IMR-90 (cell line): ENCODE measurements at regions not wholly inside any gene's neighbourhood (a gene's known extent, or its start where the extent isn't known, plus 50 kb on each side); places are given as distances from the start of the nearest gene placed in this dataset.

Experiments
- ATAC-seq: fragments of 200-7000 bp; cut with Tn5 transposase; 2 replicates; pipeline ENCODE4 v1.9.1; 2020; ENCODE audit warnings: low read depth, mild to moderate bottlenecking, moderate library complexity
- BruUV-seq: library from RNA; stranded (reverse); fragments of 400-500 nt; replicated peaks from 2 replicates; lab custom pipeline; 2021; lab: Mats Ljungman, UMichigan
- CTCF ChIA-PET: fragments of 300-600 bp; formaldehyde crosslinking; extraction: SDS; loops from one replicate; lab custom pipeline; 2021; ENCODE audit warnings: antibody characterized with exemption; lab: Yijun Ruan, JAX
- POLR2A ChIA-PET: fragments of 300-600 bp; sonication (Branson Sonifier 250); formaldehyde crosslinking; loops from one replicate; lab custom pipeline; 2022; ENCODE audit warnings: antibody characterized with exemption; ENCODE audit not compliant: unreplicated experiment; lab: Charles Lee
- DNase-seq: peaks from one replicate; pipeline ENCODE4 v3.0.0; 2013
- H2AFZ ChIP-seq: replicated peaks from 2 replicates; pipeline ENCODE3; 2013; ENCODE audit warnings: low read length, mild to moderate bottlenecking; ENCODE audit not compliant: poor library complexity
- H2AK5ac ChIP-seq: 2 replicates; pipeline ENCODE4 v1.6.1; 2013; ENCODE audit warnings: low read depth, low read length, inconsistent platforms
- H2AK9ac ChIP-seq: replicated peaks from 2 replicates; pipeline ENCODE3; 2013; ENCODE audit warnings: mild to moderate bottlenecking, low read depth, low read length, moderate library complexity; ENCODE audit not compliant: poor library complexity
- H2BK120ac ChIP-seq: 2 replicates; pipeline ENCODE4 v1.6.1; 2013; ENCODE audit warnings: low read depth, low read length, inconsistent platforms
- H2BK15ac ChIP-seq: 3 replicates; pipeline ENCODE4 v1.6.1; 2013; ENCODE audit warnings: low read depth, low read length, inconsistent platforms
- H2BK20ac ChIP-seq: 2 replicates; pipeline ENCODE4 v1.6.1; 2013; ENCODE audit warnings: low read depth, mild to moderate bottlenecking, inconsistent platforms, low read length, moderate library complexity
- H2BK5ac ChIP-seq: 2 replicates; pipeline ENCODE4 v1.6.1; 2013; ENCODE audit warnings: mild to moderate bottlenecking, low read depth, low read length, inconsistent platforms; ENCODE audit not compliant: poor library complexity, severe bottlenecking
- H3K14ac ChIP-seq: replicated peaks from 2 replicates; pipeline ENCODE4 v1.6.1; 2013; ENCODE audit warnings: low read depth, low read length, inconsistent platforms
- H3K18ac ChIP-seq: 2 replicates; pipeline ENCODE4 v1.6.1; 2013; ENCODE audit warnings: low read depth, low read length, control low read depth
- H3K23ac ChIP-seq: 2 replicates; pipeline ENCODE4 v1.6.1; 2013; ENCODE audit warnings: low read depth, low read length, inconsistent platforms
- H3K27ac ChIP-seq: 2 replicates; pipeline ENCODE4 v1.5.1; 2013; ENCODE audit warnings: mild to moderate bottlenecking, control low read depth, low read length; ENCODE audit not compliant: insufficient read depth
- H3K27me3 ChIP-seq: 2 replicates; pipeline ENCODE4 v1.6.1; 2013; ENCODE audit warnings: low read length; ENCODE audit not compliant: control insufficient read depth, insufficient read depth
- H3K36me3 ChIP-seq: 2 replicates; pipeline ENCODE4 v1.6.1; 2013; ENCODE audit warnings: low read length, mixed read lengths; ENCODE audit not compliant: control insufficient read depth, insufficient read depth
- H3K4ac ChIP-seq: 2 replicates; pipeline ENCODE4 v1.6.1; 2013; ENCODE audit warnings: low read depth, low read length, inconsistent platforms
- H3K4me1 ChIP-seq: 2 replicates; pipeline ENCODE4 v1.6.1; 2013; ENCODE audit warnings: low read length, mixed read lengths; ENCODE audit not compliant: control insufficient read depth, insufficient read depth
- H3K4me2 ChIP-seq: 2 replicates; pipeline ENCODE4 v1.6.1; 2013; ENCODE audit warnings: low read depth, mild to moderate bottlenecking, control low read depth, low read length, moderate library complexity
- H3K4me3 ChIP-seq: 2 replicates; pipeline ENCODE4 v1.5.1; 2013; ENCODE audit warnings: low read depth, mild to moderate bottlenecking, control low read depth, low read length, moderate library complexity; ENCODE audit not compliant: insufficient read depth
- H3K56ac ChIP-seq: 2 replicates; pipeline ENCODE4 v1.6.1; 2013; ENCODE audit warnings: low read length, inconsistent platforms; ENCODE audit not compliant: insufficient read depth; ENCODE audit errors: extremely low read depth
- H3K79me1 ChIP-seq, 2 experiments: 2 replicates each; pipeline ENCODE4 v1.6.1; 2013; ENCODE audit warnings: low read length in 2 of 2, inconsistent platforms in 1 of 2, low read depth in 1 of 2
- H3K9ac ChIP-seq: 2 replicates; pipeline ENCODE4 v1.6.1; 2013; ENCODE audit warnings: low read depth, low read length, control low read depth
- H3K9me1 ChIP-seq: 2 replicates; pipeline ENCODE4 v1.6.1; 2013; ENCODE audit warnings: low read length, inconsistent platforms; ENCODE audit not compliant: insufficient read depth
- H3K9me3 ChIP-seq: 2 replicates; pipeline ENCODE4 v1.6.1; 2013; ENCODE audit warnings: low read length; ENCODE audit not compliant: control insufficient read depth, insufficient read depth
- H4K20me1 ChIP-seq: 2 replicates; pipeline ENCODE4 v1.6.1; 2013; ENCODE audit warnings: low read length, inconsistent platforms; ENCODE audit not compliant: insufficient read depth
- H4K5ac ChIP-seq: 2 replicates; pipeline ENCODE4 v1.6.1; 2013; ENCODE audit warnings: mild to moderate bottlenecking, low read depth, low read length, control low read depth
- H4K8ac ChIP-seq, 2 experiments: 2 replicates each; pipeline ENCODE4 v1.6.1; 2013; ENCODE audit warnings: low read depth in 2 of 2, low read length in 2 of 2, control low read depth in 1 of 2, inconsistent platforms in 1 of 2
- H4K91ac ChIP-seq: 2 replicates; pipeline ENCODE4 v1.6.1; 2013; ENCODE audit warnings: low read depth, low read length, inconsistent platforms; ENCODE audit not compliant: insufficient read depth
- FOS ChIP-seq: fragments of 150-350 bp; IDR thresholded peaks from 2 replicates; pipeline ENCODE4 v1.6.1; 2016; ENCODE audit warnings: low read depth, low read length
- RAD21 ChIP-seq: IDR thresholded peaks from 2 replicates; pipeline ENCODE4 v1.6.1; 2012; ENCODE audit warnings: low read length, improper control_type of control experiment
- RCOR1 ChIP-seq: IDR thresholded peaks from 2 replicates; pipeline ENCODE4 v1.6.1; 2012; ENCODE audit warnings: mild to moderate bottlenecking, low read length, improper control_type of control experiment; ENCODE audit not compliant: insufficient replicate concordance
- RFX5 ChIP-seq: IDR thresholded peaks from 2 replicates; pipeline ENCODE4 v1.8.0; 2012; ENCODE audit warnings: low read depth, mild to moderate bottlenecking, low read length, moderate library complexity
- dilution Hi-C: fragments of 300-500 bp; cut with HindIII; formaldehyde crosslinking; loops from one replicate; pipeline ENCODE4 v1.14.3; 2018; ENCODE audit warnings: low sequenced_read_pairs; ENCODE audit not compliant: unreplicated experiment
- in situ Hi-C: fragments of 300-500 bp; cut with MboI; formaldehyde crosslinking; loops from 3 replicates; pipeline ENCODE4 v1.14.3; 2019; ENCODE audit warnings: low sequenced_read_pairs, inconsistent platforms, mixed read lengths
- intact Hi-C: fragments of 100-400 bp; cut with micrococcal nuclease; formaldehyde crosslinking; loops from 2 replicates; pipeline ENCODE4 v1.10.0; 2022

DNA sequence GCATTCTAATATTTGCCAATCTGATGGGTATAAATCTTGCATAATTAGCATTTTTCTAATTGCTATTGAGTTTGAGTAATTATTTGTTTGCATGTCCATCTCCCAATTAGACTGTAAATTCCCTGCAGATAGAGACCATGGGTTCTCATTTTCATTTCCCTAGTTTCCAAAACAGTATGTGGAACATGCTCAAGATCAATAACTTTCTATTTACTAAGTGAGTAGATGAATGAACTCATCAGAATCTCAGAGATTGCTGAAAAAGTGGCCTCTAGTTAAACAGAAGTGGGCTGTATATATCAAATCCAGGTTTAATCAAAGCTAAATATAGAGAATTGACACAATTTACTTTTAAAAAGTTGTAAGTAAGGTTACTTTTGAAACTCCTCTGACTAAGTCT, 138.0 kb upstream of the PGR start:
- H3K4ac ChIP-seq: no peak overlapping the region

More for the DNA sequence above, 138.0 kb upstream of the PGR start:
- Histone ChIP-seq H4K5ac (no peak overlapping the region), H3K18ac (no peak overlapping the region), H4K20me1 (no peaks in the 10 kb centered on the region), H2BK15ac (no peak overlapping the region), H2BK20ac (no peak overlapping the region), H3K27ac (no peak overlapping the region), H4K91ac (no peak overlapping the region), H3K9me3 (no peaks in the 10 kb centered on the region), H2AK9ac (no peak overlapping the region), H3K56ac (no peak overlapping the region), H2BK5ac (no peak overlapping the region), H4K8ac (no peak overlapping the region), H3K4me1 (no peaks in the 10 kb centered on the region), H2BK120ac (no peak overlapping the region), H2AK5ac (no peak overlapping the region), H3K36me3 (no peaks in the 10 kb centered on the region), H3K79me1 (no peaks in the 10 kb centered on the region), H3K27me3 (no peaks in the 10 kb centered on the region), H3K14ac (no peak overlapping the region), H3K4me2 (no peak overlapping the region), H2AFZ (no peak overlapping the region), H3K9me1 (no peaks in the 10 kb centered on the region), H3K9ac (no peak overlapping the region), H3K4me3 (no peak overlapping the region), H3K23ac (no peak overlapping the region)
- dilution Hi-C loops: no loop called here
- no TSS peak for BruUV-seq
- TF ChIP-seq RFX5 (no peak), RAD21 (no peak), RCOR1 (no peak), FOS (no peak)
- POLR2A ChIA-PET: no interaction called here
- CTCF ChIA-PET: no interaction called here
- no peak for ATAC-seq
- intact Hi-C loops: no loop called here
- in situ Hi-C loops: no loop called here
- no peak for DNase-seq
